Panc1 (cell line): ENCODE measurements at regions not wholly inside any gene's neighbourhood (a gene's known extent, or its start where the extent isn't known, plus 50 kb on each side); places are given as distances from the start of the nearest gene placed in this dataset.

Experiments used
- ATAC-seq: fragments of 200-7000 bp; cut with Tn5 transposase; 2 replicates; pipeline ENCODE4 v1.9.1; 2020; ENCODE audit warnings: mild to moderate bottlenecking, moderate library complexity
- BruUV-seq: library from RNA; stranded (reverse); fragments of 400-500 nt; replicated peaks from 2 replicates; lab custom pipeline; 2021; lab: Mats Ljungman, UMichigan
- CTCF ChIA-PET: fragments of 300-600 bp; sonication (Branson Sonifier 250); formaldehyde crosslinking; loops from one replicate; lab custom pipeline; 2022; ENCODE audit warnings: antibody characterized with exemption; lab: Charles Lee
- POLR2A ChIA-PET: fragments of 300-600 bp; sonication (Branson Sonifier 250); formaldehyde crosslinking; loops from one replicate; lab custom pipeline; 2022; ENCODE audit warnings: antibody characterized with exemption; lab: Charles Lee
- DNase-seq: peaks from one replicate; pipeline ENCODE4 v3.0.0-alpha.2; 2010; ENCODE audit warnings: low read depth, low spot score
- H3K27ac ChIP-seq: 2 replicates; pipeline ENCODE4 v1.5.1; 2011; ENCODE audit warnings: mild to moderate bottlenecking, low read length, inconsistent platforms
- H3K27me3 ChIP-seq: fragments of 200-500 bp; sonication (Bioruptor generic); 2 replicates; pipeline ENCODE4 v1.6.0; 2014; ENCODE audit warnings: low read length, inconsistent platforms; ENCODE audit not compliant: control insufficient read depth, insufficient read depth
- H3K36me3 ChIP-seq: fragments of 200-500 bp; sonication (Bioruptor generic); 2 replicates; pipeline ENCODE4 v1.5.1; 2014; ENCODE audit warnings: inconsistent platforms, mild to moderate bottlenecking, low read length, moderate library complexity; ENCODE audit not compliant: control insufficient read depth, insufficient read depth
- H3K4me1 ChIP-seq: 2 replicates; pipeline ENCODE4 v1.5.1; 2011; ENCODE audit warnings: inconsistent platforms, mild to moderate bottlenecking, low read length, moderate library complexity; ENCODE audit not compliant: control insufficient read depth, insufficient read depth
- H3K4me3 ChIP-seq, 2 experiments: 2 replicates each; pipeline ENCODE4 v1.5.1; 2011 to 2012; ENCODE audit warnings: low read depth in 2 of 2, low read length in 2 of 2, mild to moderate bottlenecking in 2 of 2, inconsistent platforms in 1 of 2, moderate library complexity in 1 of 2
- H3K9me3 ChIP-seq: fragments of 200-500 bp; sonication (Bioruptor generic); 2 replicates; pipeline ENCODE4 v1.5.1; 2014; ENCODE audit warnings: low read depth, mild to moderate bottlenecking, inconsistent platforms, low read length, moderate library complexity; ENCODE audit not compliant: control insufficient read depth, insufficient read depth
- POLR2AphosphoS5 ChIP-seq: IDR thresholded peaks from 2 replicates; pipeline ENCODE4 v1.6.1; 2012; ENCODE audit warnings: mild to moderate bottlenecking, low read depth, low read length, moderate library complexity
- SIN3A ChIP-seq: IDR thresholded peaks from 2 replicates; pipeline ENCODE4 v1.6.1; 2012; ENCODE audit warnings: low read depth, mild to moderate bottlenecking, low read length, moderate library complexity, borderline replicate concordance; ENCODE audit not compliant: insufficient read depth
- TCF7L2 ChIP-seq: IDR thresholded peaks from 2 replicates; pipeline ENCODE4 v1.6.1; 2011; ENCODE audit warnings: mild to moderate bottlenecking, low read depth, low read length, inconsistent platforms
- in situ Hi-C: cut with HindIII; loops from 2 replicates; pipeline ENCODE4 v1.10.0; 2016; ENCODE audit warnings: low sequenced_read_pairs, low pct_unique_long_range_greater_than_20kb
- intact Hi-C: fragments of 100-400 bp; cut with micrococcal nuclease; formaldehyde crosslinking; loops from one replicate; pipeline ENCODE4 v1.10.0; 2022; ENCODE audit not compliant: unreplicated experiment
- TF ChIP-seq, protein P1 (sequence below): fragments of 450-650 bp; IDR thresholded peaks from 2 replicates; pipeline ENCODE4 v1.5.1; 2017; ENCODE audit warnings: mild to moderate bottlenecking
- TF ChIP-seq, protein P2 (sequence below), 2 experiments: IDR thresholded peaks; 2 replicates each; pipeline ENCODE4 v1.6.1; 2011 to 2012; ENCODE audit warnings: low read depth in 2 of 2, control low read depth in 1 of 2, low read length in 1 of 2, mild to moderate bottlenecking in 1 of 2, moderate library complexity in 1 of 2; ENCODE audit not compliant: insufficient read depth in 1 of 2

DNA sequence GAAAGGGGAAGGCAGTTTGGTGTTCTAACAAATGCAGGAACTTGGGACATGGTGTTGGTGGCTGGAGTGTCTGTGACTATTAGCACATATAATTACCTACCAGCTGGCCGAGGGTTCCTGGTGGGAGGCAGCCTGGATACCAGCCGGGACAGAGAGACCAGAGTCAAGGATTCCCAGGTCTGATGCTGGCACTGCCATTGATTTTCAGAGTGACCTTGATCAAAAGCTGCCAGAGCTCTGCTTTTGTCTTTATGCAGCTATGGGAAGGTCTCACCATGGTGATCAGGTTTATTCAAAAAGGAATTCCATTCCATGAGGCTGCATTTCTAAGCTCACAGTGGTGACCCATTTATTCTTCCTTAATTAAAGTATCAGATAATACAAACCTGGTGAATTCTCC lies 101.0 kb upstream of the PWP1 start:
- Histone ChIP-seq H3K9me3 (no peaks in the 10 kb centered on the region), H3K27me3 (peaks cover 18% of the 10 kb centered on the region; the same call in 1 of the 2 replicates), H3K4me1 (no peaks in the 10 kb centered on the region), H3K27ac (no peak overlapping the region), H3K4me3 (no peak overlapping the region), H3K36me3 (no peaks in the 10 kb centered on the region)
- no peak for DNase-seq
- no peak for ATAC-seq
- BruUV-seq, result no TSS peak
- TF ChIP-seq TCF7L2 (no peak), SIN3A (no peak), POLR2AphosphoS5 (no peak)
- TF ChIP-seq, protein P1, sequence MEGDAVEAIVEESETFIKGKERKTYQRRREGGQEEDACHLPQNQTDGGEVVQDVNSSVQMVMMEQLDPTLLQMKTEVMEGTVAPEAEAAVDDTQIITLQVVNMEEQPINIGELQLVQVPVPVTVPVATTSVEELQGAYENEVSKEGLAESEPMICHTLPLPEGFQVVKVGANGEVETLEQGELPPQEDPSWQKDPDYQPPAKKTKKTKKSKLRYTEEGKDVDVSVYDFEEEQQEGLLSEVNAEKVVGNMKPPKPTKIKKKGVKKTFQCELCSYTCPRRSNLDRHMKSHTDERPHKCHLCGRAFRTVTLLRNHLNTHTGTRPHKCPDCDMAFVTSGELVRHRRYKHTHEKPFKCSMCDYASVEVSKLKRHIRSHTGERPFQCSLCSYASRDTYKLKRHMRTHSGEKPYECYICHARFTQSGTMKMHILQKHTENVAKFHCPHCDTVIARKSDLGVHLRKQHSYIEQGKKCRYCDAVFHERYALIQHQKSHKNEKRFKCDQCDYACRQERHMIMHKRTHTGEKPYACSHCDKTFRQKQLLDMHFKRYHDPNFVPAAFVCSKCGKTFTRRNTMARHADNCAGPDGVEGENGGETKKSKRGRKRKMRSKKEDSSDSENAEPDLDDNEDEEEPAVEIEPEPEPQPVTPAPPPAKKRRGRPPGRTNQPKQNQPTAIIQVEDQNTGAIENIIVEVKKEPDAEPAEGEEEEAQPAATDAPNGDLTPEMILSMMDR, result no peak
- TF ChIP-seq, protein P2, sequence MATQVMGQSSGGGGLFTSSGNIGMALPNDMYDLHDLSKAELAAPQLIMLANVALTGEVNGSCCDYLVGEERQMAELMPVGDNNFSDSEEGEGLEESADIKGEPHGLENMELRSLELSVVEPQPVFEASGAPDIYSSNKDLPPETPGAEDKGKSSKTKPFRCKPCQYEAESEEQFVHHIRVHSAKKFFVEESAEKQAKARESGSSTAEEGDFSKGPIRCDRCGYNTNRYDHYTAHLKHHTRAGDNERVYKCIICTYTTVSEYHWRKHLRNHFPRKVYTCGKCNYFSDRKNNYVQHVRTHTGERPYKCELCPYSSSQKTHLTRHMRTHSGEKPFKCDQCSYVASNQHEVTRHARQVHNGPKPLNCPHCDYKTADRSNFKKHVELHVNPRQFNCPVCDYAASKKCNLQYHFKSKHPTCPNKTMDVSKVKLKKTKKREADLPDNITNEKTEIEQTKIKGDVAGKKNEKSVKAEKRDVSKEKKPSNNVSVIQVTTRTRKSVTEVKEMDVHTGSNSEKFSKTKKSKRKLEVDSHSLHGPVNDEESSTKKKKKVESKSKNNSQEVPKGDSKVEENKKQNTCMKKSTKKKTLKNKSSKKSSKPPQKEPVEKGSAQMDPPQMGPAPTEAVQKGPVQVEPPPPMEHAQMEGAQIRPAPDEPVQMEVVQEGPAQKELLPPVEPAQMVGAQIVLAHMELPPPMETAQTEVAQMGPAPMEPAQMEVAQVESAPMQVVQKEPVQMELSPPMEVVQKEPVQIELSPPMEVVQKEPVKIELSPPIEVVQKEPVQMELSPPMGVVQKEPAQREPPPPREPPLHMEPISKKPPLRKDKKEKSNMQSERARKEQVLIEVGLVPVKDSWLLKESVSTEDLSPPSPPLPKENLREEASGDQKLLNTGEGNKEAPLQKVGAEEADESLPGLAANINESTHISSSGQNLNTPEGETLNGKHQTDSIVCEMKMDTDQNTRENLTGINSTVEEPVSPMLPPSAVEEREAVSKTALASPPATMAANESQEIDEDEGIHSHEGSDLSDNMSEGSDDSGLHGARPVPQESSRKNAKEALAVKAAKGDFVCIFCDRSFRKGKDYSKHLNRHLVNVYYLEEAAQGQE (IDR thresholded peaks at IDR 0.05; ENCODE audit: insufficient read depth in 1 of 2, low read depth in 2 of 2, low read length in 1 of 2), result no peak
- POLR2A ChIA-PET, result no interaction called here
- CTCF ChIA-PET, result interaction anchor here (0.9 kb wide), 1 partner anchor 14 kb away, joined by 3 read pairs; no protein-coding TSS in a partner anchor
- in situ Hi-C loops, result no loop called here
- intact Hi-C loops, result no loop called here

DNA sequence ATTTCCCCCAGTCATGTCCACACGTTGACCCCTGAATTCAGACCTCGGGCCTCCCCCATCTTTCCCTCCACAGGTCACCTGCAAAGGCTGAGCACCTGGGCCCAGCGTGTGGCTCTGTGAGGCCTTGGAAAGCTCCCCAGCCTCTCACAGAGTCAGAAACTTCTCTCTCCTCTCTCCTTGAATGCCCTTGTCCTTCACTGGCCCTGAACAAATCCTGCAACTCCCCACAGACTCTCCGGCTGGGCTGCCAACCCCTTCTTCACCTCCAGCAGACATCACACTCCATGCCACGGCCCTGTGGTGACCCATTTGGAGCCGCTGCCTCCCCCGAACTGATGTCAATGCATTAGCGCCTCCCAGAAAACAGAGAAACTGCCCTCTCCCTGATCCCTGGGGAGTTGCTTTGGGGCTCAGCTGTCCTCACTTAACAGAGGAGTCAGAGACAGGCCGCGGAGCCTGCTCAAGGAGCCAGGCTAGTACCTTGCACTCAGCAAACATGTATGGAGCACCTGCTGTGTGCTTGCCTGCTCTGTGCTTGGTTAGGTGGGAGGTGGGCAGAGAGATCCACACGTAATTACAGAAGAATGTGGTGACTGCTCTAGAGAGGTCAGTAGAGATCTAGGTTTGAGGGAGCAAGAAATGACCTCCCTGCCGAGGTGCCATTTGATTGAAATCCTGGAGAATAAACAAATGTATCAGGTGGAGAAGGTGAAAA lies 99.2 kb upstream of the PWP1 start:
- Histone ChIP-seq H3K27ac (no peak overlapping the region), H3K9me3 (no peaks in the 10 kb centered on the region), H3K4me3 (no peak overlapping the region), H3K4me1 (no peaks in the 10 kb centered on the region), H3K27me3 (peaks cover 14% of the 10 kb centered on the region; the same call in 1 of the 2 replicates), H3K36me3 (no peaks in the 10 kb centered on the region)
- no peak for TF ChIP-seq TCF7L2
- TF ChIP-seq, protein P1, result no peak
- TF ChIP-seq, protein P2 (IDR thresholded peaks at IDR 0.05; ENCODE audit: insufficient read depth in 1 of 2, low read depth in 2 of 2, low read length in 1 of 2), result no peak
- TF ChIP-seq SIN3A, result no peak
- TF ChIP-seq POLR2AphosphoS5, result no peak
- intact Hi-C loops, result no loop called here
- in situ Hi-C loops, result no loop called here
- CTCF ChIA-PET, result no interaction called here
- POLR2A ChIA-PET, result interaction anchor here (0.6 kb wide), 1 partner anchor 497 kb away, joined by 3 read pairs; no protein-coding TSS in a partner anchor
- DNase-seq (no peak), ATAC-seq (no peak)
- no TSS peak for BruUV-seq
